A673 (cell line): ENCODE measurements at regions not wholly inside any gene's neighbourhood (a gene's known extent, or its start where the extent isn't known, plus 50 kb on each side); places are given as distances from the start of the nearest gene placed in this dataset.

Experiments
- CTCF ChIP-seq: fragments of 300-800, 200-600 bp; sonication (generic); conservative IDR thresholded peaks from 2 replicates; pipeline ENCODE4 v1.5.1; 2017; ENCODE audit warnings: low read depth, mild to moderate bottlenecking, antibody characterized with exemption, low read length, moderate library complexity, mixed read lengths
- EZH2 ChIP-seq: fragments of 200-600 bp; sonication (generic); IDR thresholded peaks from 2 replicates; pipeline ENCODE4 v1.6.1; 2017; ENCODE audit warnings: borderline replicate concordance, low read depth, mild to moderate bottlenecking, mixed read lengths, antibody characterized with exemption, low read length; ENCODE audit not compliant: poor library complexity, severe bottlenecking

GRCh38 chr7:47150497-47151260 is 431.2 kb downstream of the TNS3 start:
- TF ChIP-seq CTCF (no peak), EZH2 (no peak)
